GM19438 (cell line): ENCODE measurements at regions not wholly inside any gene's neighbourhood (a gene's known extent, or its start where the extent isn't known, plus 50 kb on each side); places are given as distances from the start of the nearest gene placed in this dataset.
"Not testable (repeated sequence)": the region's sequence is repeated elsewhere in the genome, so short reads cannot be mapped to it uniquely, and the experiment has no call there.

Experiments used
- ATAC-seq: cut with Tn5 transposase; IDR thresholded peaks from one replicate; pipeline ENCODE4 v1.9.1; 2021; ENCODE audit warnings: low read depth; ENCODE audit not compliant: unreplicated experiment

DNA sequence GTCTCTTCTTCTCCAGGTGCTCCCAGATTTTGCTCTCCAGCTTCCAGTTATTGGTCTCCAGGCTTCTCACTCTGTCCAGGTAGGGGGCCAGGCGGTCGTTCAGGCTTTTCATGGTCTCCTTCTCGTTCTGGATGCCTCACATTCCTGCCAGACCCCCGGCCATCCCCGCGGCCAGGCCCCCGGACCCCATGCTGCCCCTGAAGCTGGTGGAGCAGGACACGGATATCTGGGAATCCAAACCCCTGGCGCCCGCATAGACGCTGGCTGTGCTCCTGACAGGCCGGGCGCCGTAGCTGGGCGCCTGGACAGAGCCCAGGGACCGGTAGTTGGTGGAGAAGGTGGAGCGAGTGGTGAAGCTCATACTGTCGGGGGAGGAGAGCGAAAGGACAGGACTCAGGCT, 534.4 kb upstream of the TLE4 start:
- ATAC-seq: no peak

DNA sequence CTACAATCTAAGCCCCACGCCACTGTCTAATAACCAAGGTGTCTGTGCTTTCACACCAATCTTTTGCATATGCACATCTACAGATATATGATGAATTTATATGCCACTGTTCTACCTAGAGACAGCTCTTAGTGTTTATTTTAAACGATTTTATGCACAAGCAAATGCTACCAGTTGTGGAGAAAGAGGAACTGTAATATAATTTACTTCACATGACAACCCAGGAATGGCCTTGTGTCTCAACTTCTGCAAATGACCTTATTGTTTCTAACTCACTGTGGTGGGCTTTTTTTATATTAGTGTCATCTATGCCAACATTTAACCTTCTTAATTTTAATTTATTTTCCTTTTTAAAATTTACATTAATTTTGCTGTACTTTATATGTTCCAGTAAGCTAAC, 531.1 kb upstream of the TLE4 start:
- ATAC-seq: no peak

- no peak for ATAC-seq
Measured at GRCh38 chr9:79041266-79041665, 530.5 kb upstream of the TLE4 start.

DNA sequence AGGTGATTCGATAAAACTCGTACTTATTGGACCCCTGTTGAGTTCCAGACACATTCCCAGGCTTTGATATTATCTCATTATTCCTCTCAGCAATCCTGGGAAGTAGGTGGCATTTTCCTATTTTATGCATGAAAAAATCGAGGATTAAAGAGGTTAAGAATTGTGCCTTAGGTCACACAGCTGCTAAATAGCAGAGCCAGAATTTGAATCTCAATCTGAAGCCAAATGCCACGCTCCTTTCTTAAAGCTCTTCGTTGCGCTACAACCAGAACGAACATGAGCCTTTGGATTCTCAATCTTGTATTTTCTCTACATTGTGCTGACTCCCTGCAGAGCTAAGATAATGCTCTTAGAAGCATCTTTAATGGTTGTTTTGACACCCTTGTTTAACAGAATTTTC, 527.8 kb upstream of the TLE4 start:
- ATAC-seq: no peak

DNA sequence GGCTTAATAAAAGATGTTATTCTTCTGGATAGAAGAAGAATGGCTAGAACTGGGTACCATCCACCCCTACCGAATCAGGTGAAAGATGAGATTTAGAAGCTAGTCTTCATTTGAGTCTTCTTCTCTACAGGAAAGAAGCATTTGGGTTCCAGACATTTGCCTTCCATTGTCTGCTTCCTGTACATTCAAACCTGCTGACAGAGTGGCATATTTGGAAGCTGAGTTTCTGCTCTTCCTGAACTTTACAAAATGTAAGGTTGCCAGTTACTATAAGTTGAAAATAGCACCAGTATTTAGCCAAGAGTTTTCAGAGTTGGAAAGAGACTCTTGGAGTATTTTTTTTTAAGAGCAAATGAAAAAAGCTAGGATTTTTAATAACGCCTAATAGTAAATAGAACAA, 525.4 kb upstream of the TLE4 start:
- no peak for ATAC-seq

GRCh38 chr9:79049371-79049770, 522.4 kb upstream of the TLE4 start:
- no peak for ATAC-seq

GRCh38 chr9:79053598-79053997, 518.2 kb upstream of the TLE4 start:
- no peak for ATAC-seq

DNA sequence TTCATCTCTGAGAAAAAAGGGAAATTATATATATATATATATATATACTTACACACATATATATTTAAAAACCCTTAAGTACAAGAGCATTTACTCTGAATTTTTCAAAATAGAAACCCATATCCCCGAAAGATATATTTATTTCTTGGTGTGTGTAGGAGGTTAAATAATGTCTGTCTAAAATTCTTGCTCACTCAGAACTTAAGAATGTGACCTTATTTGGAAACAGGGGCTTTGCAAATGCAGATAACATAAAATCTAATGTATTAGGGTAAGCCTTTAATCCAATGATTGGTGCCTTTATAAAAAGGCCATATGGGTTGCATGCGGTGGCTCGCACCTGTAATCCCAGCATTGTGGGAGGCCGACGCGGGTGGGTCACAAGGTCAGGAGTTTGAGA, 517.3 kb upstream of the TLE4 start:
- ATAC-seq: no peak

DNA sequence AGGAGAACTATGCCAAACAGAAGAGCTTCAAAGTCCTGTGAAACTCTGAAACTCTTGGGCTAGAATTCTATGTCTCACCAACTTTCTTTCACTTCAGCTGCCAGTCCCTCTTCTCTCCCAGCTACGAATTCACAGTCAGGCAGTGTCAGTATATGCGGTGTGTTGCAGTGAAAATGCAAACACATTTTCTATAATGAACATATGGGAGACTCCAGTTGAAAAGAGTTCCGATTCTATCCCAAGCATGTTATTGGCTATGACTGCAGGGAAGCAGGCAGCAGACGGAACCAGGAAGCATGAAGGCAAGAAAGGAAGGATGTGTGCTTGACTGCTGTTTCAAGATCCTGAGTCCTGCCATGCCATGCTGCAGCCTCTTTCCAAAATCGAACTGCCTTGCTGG, 515.7 kb upstream of the TLE4 start:
- no peak for ATAC-seq

DNA sequence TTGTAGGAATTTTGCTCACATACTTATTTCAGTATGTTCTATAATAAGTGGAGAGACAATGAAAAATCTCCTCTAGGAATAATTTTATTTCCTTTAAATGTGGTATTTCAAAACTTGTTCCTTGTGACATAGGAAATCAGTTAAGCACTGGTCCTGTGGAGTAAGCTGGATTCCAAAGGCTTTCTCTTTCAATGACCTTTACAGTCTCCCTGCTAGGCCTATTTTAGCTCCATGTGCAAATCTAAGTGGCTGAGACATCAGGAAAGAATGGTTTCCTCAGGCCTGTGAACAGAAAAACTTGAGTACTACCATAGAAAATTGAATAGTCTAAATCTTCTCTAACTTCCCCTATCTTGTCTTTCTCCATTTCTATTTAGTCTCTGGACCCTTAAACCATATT, 514.2 kb upstream of the TLE4 start:
- no peak for ATAC-seq

- ATAC-seq: no peak
Measured at GRCh38 chr9:79060766-79061165, 511.0 kb upstream of the TLE4 start.

DNA sequence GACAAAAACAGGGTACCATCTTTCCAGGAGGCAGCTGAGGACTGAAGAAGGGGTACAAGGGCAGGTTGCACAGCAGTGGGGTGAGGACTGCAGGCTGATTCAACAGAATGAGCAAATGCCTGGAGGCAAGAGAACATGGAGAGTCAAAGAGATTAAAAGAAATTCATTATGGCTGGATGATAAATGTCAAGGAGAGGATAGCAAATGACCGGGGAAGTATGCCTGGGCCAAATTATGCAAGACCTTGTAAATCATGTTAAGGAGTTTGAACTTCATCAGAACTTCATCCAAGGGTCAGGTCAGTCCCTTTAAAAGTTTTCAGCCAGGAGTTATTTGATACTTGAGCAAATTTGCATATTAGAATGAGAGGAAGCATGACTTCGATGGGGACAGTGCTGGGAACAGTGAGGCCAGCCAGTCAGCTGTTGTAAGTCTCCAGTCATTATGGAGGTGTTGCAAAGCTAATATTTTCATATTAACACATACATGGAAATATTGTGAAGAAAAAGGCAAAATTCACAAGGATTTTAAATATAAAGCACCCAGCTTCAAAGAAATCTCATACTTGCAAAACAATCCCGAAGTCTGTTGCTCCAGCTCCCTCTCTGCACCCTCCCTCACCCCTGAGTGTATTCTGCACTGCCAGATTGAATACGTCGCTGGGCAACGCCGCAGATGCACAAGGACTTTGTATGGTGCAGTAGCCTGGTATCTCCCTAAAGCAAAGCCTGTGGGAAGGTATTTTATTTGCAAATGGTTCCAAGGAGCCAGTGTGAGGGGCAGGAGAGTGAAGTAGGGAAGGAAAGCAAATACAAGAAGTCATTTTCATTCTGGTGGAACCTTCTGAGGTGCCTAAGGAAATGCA, 509.8 kb upstream of the TLE4 start:
- ATAC-seq: no peak

DNA sequence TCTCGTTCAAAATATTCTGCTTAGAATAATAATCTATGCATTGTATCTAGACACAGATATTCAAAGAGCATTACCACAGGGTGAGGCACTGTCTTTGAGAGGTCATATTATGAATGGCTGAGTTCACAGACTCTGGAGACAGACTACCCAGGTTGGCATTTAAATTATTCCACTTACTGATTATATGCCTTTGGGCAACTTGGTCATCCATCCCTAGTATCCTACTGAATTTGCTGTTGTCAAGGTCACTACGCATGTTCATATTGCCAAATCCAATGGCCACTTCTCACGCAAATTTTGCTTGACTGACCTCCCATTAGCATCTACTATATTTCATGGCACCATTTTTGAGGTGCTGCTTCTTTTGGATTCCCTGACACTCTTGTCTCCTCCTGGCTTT, 498.6 kb upstream of the TLE4 start:
- ATAC-seq: no peak

DNA sequence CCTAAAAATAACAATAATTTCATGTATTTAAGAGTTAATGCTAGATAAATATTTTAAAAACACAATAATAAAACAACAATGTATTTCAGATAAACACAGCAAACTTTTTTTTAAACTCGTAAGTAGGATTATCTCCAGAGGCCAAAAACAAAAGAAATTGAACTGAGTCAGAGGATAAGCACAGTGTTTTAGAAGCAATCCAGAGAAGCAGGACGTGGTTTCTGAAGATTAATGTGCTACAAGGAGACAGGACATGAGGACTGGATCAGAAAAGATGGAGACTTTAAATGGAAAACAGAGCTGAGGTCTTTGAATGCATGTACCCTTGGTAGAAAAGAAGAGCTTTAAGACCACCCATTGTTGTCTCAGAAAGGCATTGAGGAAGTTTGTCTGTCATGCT, 491.2 kb upstream of the TLE4 start:
- ATAC-seq: no peak

- ATAC-seq: no peak
Measured at GRCh38 chr9:79083621-79084020, 488.1 kb upstream of the TLE4 start.

- no peak for ATAC-seq
Measured at GRCh38 chr9:79087133-79087532, 484.6 kb upstream of the TLE4 start.

- ATAC-seq: no peak
Measured at GRCh38 chr9:79089054-79089560, 482.7 kb upstream of the TLE4 start.

DNA sequence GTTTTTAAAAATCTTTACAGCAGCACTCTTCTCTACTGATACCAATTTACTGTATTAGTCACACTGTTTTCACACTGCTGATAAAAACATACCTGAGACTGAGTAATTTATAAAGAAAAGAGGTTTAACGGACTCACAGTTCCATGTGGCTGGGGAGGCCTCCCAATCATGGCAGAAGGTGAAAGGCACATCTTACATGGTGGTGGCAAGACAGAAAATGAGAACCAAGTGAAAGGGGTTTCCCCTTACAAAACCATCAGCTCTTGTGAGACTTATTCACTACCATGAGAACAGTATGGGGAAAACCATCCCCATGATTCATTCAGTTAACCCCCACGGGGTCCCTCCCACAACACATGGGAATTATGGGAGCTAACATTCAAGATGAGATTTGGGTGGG, 481.9 kb upstream of the TLE4 start:
- not testable (repeated sequence) for ATAC-seq

DNA sequence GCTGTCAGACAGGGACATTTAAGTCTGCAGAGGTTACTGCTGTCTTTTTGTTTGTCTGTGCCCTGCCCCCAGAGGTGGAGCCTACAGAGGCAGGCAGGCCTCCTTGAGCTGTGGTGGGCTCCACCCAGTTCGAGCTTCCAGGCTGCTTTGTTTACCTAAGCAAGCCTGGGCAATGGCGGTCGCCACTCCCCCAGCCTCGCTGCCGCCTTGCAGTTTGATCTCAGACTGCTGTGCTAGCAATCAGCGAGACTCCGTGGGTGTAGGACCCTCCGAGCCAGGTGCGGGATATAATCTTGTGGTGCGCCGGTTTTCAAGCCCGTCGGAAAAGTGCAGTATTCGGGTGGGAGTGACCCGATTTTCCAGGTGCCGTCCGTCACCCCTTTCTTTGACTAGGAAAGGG, 468.5 kb upstream of the TLE4 start:
- not testable (repeated sequence) for ATAC-seq

- ATAC-seq: no peak
Measured at GRCh38 chr9:79104216-79104615, 467.5 kb upstream of the TLE4 start.

- no peak for ATAC-seq
Measured at GRCh38 chr9:79104951-79105350, 466.8 kb upstream of the TLE4 start.

- ATAC-seq: no peak
Measured at GRCh38 chr9:79107911-79108676, 463.7 kb upstream of the TLE4 start.
